Aorta (tissue), 5 donors: ENCODE measurements at regions not wholly inside any gene's neighbourhood (a gene's known extent, or its start where the extent isn't known, plus 50 kb on each side); places are given as distances from the start of the nearest gene placed in this dataset.

Source experiments
- ATAC-seq: fragments of 200-7000 bp; cut with Tn5 transposase; one replicate; pipeline ENCODE4 v1.9.1; 2022; ENCODE audit warnings: moderate library complexity; ENCODE audit not compliant: low FRiP score
- DNase-seq, 2 donors: peaks; one replicate each; pipeline ENCODE4 v3.0.0-alpha.2; 2020
- H3K27ac ChIP-seq, 2 donors: one replicate each; pipeline ENCODE4 v1.5.1; 2013; ENCODE audit warnings: low read length in 2 of 2, mild to moderate bottlenecking in 2 of 2, moderate library complexity in 2 of 2, control low read depth in 1 of 2, inconsistent platforms in 1 of 2, low read depth in 1 of 2
- H3K27me3 ChIP-seq, 2 donors: one replicate each; pipeline ENCODE4 v1.6.1; 2013; ENCODE audit warnings: control low read depth in 1 of 2, low read length in 1 of 2, mild to moderate bottlenecking in 1 of 2, moderate library complexity in 1 of 2; ENCODE audit not compliant: insufficient read depth in 2 of 2, control insufficient read depth in 1 of 2
- H3K36me3 ChIP-seq, 2 donors: one replicate each; pipeline ENCODE4 v1.6.1; 2013; ENCODE audit warnings: control low read depth in 1 of 2, low read length in 1 of 2, mild to moderate bottlenecking in 1 of 2; ENCODE audit not compliant: insufficient read depth in 2 of 2, control insufficient read depth in 1 of 2
- H3K4me1 ChIP-seq, 2 donors: one replicate each; pipeline ENCODE4 v1.6.1; 2013; ENCODE audit warnings: low read length in 2 of 2, control low read depth in 1 of 2, mild to moderate bottlenecking in 1 of 2, moderate library complexity in 1 of 2; ENCODE audit not compliant: insufficient read depth in 2 of 2, control insufficient read depth in 1 of 2
- H3K4me3 ChIP-seq, 2 donors: one replicate each; pipeline ENCODE4 v1.5.1; 2013; ENCODE audit warnings: low read length in 2 of 2, control low read depth in 1 of 2, mild to moderate bottlenecking in 1 of 2
- H3K9me3 ChIP-seq: one replicate; pipeline ENCODE4 v1.6.1; 2013; ENCODE audit warnings: mild to moderate bottlenecking, low read length; ENCODE audit not compliant: control insufficient read depth
- whole genome bisulfite sequencing, 2 donors: extraction: QIAGEN DNeasy Blood & Tissue Kit; methylation state at CpG; one replicate each; pipeline ENCODE4 v1.1.7; 2013; 5-methylcytosine and 5-hydroxymethylcytosine counted together
- intact Hi-C, 2 donors: fragments of 100-400 bp; cut with DNase I; formaldehyde crosslinking; loops; one replicate each; pipeline versions ENCODE4 v1.14.2 to v1.15.0; 2022
- donor health status: healthy with polysubstance abuse.
- donor health status: Bipolar disorder and iron deficiency.
- donor health status: DM: no; HTN: no; CAD: no.
- donor health status: DM: no; HTN: no; CAD: no.
- donor health status: DM: yes; HTN: yes; CAD: no.

DNA sequence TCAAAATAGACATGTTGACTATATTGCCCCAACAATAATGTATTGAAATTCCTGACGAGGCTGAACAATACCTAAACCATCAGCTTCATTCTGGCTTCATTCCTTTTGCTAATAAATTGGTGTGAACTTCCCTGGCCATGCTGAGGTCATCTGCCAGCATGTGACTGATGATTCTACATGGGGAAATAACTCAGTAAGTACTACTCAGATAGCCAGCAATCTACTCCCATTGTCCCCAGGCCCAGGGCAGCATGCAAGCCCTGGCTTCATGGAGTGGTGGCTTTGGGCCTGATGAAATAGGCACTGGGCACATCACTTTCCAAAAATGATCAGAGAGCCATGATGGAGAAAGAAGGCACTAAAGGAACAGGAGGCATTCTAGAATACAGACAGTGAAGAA is 468.5 kb upstream of the PIK3C3 start:
- Histone ChIP-seq H3K27ac (no peak overlapping the region), H3K9me3 (no peaks in the 10 kb centered on the region), H3K4me3 (no peak overlapping the region), H3K36me3 (no peaks in the 10 kb centered on the region), H3K27me3 (no peaks in the 10 kb centered on the region), H3K4me1 (no peaks in the 10 kb centered on the region)
- WGBS, 2 donors, result 19 to 20% methylated on average over 1 of the region's 1 CpG
- DNase-seq (no peak), ATAC-seq (no peak)
- intact Hi-C loops, result no loop called here

DNA sequence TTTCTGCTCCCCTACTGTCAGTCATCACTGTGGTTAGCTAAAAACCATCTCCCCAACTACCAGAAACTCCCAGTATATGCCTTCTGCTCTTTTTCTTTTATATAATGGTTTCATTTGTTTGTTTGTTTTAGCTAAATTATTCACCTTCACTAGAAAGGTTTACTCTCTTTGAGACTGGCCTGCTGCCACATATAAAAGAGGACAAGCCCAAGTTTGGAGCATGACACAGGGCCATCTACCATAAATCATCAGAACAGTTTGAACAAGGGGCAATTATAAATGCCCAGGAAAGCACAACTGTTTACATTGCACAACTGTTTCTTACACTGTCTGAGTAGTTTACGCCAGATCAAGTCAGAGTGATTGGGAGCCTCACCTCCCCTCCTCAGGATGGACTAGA is 471.0 kb upstream of the PIK3C3 start:
- DNase-seq, result no peak
- Histone ChIP-seq H3K36me3 (no peaks in the 10 kb centered on the region), H3K9me3 (no peaks in the 10 kb centered on the region), H3K4me1 (no peaks in the 10 kb centered on the region), H3K27ac (no peak overlapping the region), H3K4me3 (no peak overlapping the region), H3K27me3 (no peaks in the 10 kb centered on the region)
- WGBS, 2 donors, result 76 to 92% methylated on average over 1 of the region's 1 CpG
- ATAC-seq, result no peak
- intact Hi-C loops, result no loop called here

DNA sequence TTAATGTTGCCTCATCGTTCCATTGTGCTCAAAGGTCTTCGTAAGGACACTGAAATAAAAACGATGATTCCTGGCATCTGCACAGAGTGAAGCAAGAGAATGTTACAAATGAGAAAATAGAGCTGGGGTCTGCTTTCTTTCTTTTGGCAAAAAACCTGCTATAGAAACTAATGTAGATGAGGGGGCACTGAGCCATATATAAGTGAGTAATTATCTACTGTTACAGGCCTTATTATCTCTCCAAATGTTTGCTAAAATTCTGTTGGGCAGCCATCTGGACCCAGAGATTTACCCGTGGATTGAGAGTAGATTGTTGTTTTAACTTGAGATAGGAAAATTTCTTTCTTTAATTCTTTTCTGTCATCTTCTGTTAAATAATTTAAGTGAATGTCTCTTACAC is 472.5 kb upstream of the PIK3C3 start:
- H3K27ac ChIP-seq, result no peak overlapping the region
- intact Hi-C loops, result no loop called here
- no peak for DNase-seq
- H3K36me3 ChIP-seq, result no peaks in the 10 kb centered on the region
- WGBS, 2 donors, result 59 to 68% methylated on average over 4 of the region's 4 CpGs
- no peak overlapping the region for H3K4me3 ChIP-seq
- no peaks in the 10 kb centered on the region for H3K4me1 ChIP-seq
- H3K27me3 ChIP-seq, result no peaks in the 10 kb centered on the region
- no peaks in the 10 kb centered on the region for H3K9me3 ChIP-seq
- ATAC-seq, result no peak

DNA sequence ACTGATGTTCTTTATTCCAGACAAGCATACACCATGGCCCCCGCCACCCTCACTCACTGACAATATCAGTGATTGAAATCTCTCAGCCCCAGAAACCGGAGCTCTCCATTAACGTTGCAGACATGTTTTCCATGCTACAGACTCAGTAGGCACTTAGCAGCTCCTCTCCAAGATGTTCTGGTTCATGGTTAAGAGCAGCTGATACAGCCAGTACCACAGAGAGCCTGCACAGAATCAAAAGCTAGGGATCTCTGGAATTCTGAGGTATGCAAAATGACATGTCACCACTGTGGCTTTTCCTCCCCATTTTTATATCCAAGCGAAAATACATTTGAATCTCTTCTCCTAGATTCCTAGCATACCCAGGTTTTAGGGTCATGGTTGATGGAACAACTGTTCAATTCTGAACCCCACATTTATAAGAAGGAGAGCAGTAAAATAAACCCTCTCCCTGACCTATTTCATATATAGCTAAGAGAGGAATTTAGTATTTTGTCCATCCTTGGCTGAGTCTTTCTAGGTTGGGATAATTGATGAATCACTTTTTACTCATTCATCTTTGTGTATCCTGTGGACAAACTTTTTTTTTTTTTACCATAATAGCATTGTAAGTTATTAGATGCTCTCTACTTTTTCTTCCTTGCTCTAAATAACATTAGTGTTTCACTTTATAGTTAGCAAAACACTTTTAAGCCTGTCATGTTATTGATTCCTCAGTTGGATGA is 488.4 kb upstream of the PIK3C3 start:
- Histone ChIP-seq H3K4me3 (no peak overlapping the region), H3K27me3 (no peaks in the 10 kb centered on the region), H3K4me1 (no peaks in the 10 kb centered on the region), H3K27ac (no peak overlapping the region), H3K36me3 (no peaks in the 10 kb centered on the region), H3K9me3 (no peaks in the 10 kb centered on the region)
- WGBS, 2 donors, result 69 to 80% methylated on average over 4 of the region's 4 CpGs
- intact Hi-C loops, result no loop called here
- ATAC-seq (no peak), DNase-seq (no peak)

- H3K4me3 ChIP-seq, result no peak overlapping the region
- H3K36me3 ChIP-seq, result no peaks in the 10 kb centered on the region
- DNase-seq (no peak), ATAC-seq (no peak)
- H3K27me3 ChIP-seq, result no peaks in the 10 kb centered on the region
- no peak overlapping the region for H3K27ac ChIP-seq
- WGBS, 2 donors, result 60 to 62% methylated on average over 2 of the region's 2 CpGs
- H3K4me1 ChIP-seq, result no peaks in the 10 kb centered on the region
- H3K9me3 ChIP-seq, result no peaks in the 10 kb centered on the region
- intact Hi-C loops, result no loop called here
Measured at GRCh38 chr18:41465386-41465785, 489.6 kb upstream of the PIK3C3 start.

- Histone ChIP-seq H3K9me3 (no peaks in the 10 kb centered on the region), H3K27me3 (no peaks in the 10 kb centered on the region), H3K27ac (no peak overlapping the region), H3K36me3 (no peaks in the 10 kb centered on the region), H3K4me3 (no peak overlapping the region), H3K4me1 (no peaks in the 10 kb centered on the region)
- intact Hi-C loops, result no loop called here
- 33 to 45% methylated on average over 1 of the region's 1 CpG for WGBS, 2 donors
- no peak for ATAC-seq
- no peak for DNase-seq
Measured at GRCh38 chr18:41464278-41464677, 490.8 kb upstream of the PIK3C3 start.

DNA sequence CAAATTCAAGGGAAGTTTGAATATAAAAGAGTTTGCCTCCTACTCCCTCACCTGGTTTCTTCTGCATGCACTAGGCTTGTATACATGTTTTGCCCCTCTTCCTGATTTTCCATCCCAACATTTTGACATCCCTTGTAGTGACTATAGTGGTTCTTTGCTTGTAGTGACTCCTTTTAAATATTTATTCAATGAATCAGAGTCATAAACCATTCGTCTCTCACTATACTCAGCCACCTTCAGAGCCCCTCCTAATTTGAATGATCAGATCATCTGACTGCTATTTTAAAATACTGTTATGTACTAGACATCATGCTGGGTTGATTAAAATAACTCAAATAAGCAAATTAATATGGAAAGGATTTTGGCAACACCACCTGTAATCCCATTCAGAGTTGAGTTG is 492.1 kb upstream of the PIK3C3 start:
- ATAC-seq (no peak), DNase-seq (no peak)
- H3K4me1 ChIP-seq, result no peaks in the 10 kb centered on the region
- intact Hi-C loops, result no loop called here
- H3K27me3 ChIP-seq, result no peaks in the 10 kb centered on the region
- WGBS, 2 donors, result 32 to 33% methylated on average over 1 of the region's 1 CpG
- no peaks in the 10 kb centered on the region for H3K36me3 ChIP-seq
- no peak overlapping the region for H3K27ac ChIP-seq
- H3K4me3 ChIP-seq, result no peak overlapping the region
- H3K9me3 ChIP-seq, result no peaks in the 10 kb centered on the region

DNA sequence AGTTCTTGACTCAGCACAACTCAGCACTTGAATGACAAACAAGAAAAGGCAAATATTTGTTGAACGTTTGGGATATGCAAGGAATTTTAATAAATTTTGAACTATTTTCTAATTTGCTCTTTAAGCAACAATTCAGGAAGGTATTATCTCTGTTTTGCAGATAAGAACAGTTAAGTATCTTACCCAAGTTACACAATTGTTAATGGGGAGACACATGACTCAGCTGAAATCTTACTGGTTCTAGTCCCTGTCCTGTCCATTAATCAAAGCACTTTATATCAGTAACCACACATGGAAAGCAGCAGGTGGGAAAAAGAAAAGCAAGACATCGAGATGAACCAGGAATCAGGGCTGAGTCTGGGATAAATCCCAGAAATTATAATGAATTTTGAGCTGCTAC is 493.9 kb upstream of the PIK3C3 start:
- no peak for ATAC-seq
- Histone ChIP-seq H3K27ac (no peak overlapping the region), H3K4me3 (no peak overlapping the region), H3K4me1 (no peaks in the 10 kb centered on the region), H3K36me3 (no peaks in the 10 kb centered on the region), H3K9me3 (no peaks in the 10 kb centered on the region), H3K27me3 (no peaks in the 10 kb centered on the region)
- DNase-seq, result no peak
- intact Hi-C loops, result no loop called here
- WGBS, 2 donors, result 53 to 55% methylated on average over 2 of the region's 2 CpGs

DNA sequence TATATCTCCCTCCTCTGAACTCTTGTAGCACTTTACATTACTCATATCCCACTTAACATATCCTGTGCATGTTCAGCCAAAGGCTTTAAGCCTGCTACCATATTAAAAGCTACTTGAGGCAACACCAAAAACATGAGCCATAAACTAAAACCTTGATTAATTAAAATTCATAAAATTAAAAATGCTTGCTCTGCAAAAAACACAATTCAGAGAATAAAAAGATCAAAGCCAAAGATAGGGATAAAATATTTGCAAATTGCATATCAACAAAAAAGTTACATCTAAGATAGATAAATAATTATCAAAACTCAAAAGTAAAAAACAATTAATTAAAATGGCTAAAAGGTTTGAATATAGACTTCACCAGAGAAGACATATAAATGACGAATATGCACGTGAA is 495.4 kb upstream of the PIK3C3 start:
- ATAC-seq (no peak), DNase-seq (no peak)
- WGBS, 2 donors, result 88 to 97% methylated on average over 2 of the region's 2 CpGs
- H3K4me1 ChIP-seq, result no peaks in the 10 kb centered on the region
- no peak overlapping the region for H3K27ac ChIP-seq
- no peak overlapping the region for H3K4me3 ChIP-seq
- H3K36me3 ChIP-seq, result no peaks in the 10 kb centered on the region
- H3K27me3 ChIP-seq, result no peaks in the 10 kb centered on the region
- no peaks in the 10 kb centered on the region for H3K9me3 ChIP-seq
- intact Hi-C loops, result no loop called here
